ENCODE measurements at regions not wholly inside any gene's neighbourhood (a gene's known extent, or its start where the extent isn't known, plus 50 kb on each side); places are given as distances from the start of the nearest gene placed in this dataset.
"Not testable (repeated sequence)": the region's sequence is repeated elsewhere in the genome, so short reads cannot be mapped to it uniquely, and the experiment has no call there.

DNA sequence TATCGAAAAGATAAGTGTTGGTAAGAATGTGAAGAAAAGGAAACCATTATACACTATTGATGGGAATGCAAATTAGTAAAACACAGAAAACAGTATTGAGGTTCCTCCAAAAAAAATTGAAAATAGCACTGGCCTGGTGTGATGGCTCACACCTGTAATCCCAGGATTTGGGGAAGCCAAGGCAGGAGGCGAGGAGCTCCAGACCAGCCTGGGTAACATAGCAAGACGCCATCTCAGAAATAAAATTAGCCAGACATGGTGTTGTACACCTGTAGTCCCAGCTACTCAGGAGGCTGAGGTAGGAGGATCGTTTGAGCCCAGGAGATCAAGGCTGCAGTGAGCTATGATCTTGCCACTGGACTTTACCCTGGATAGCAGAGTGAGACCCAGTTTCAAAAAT, 5303.4 kb upstream of the TPTE start:
- not testable (repeated sequence) for TF ChIP-seq EZH2 (IDR thresholded peaks at IDR 0.05; ENCODE audit: borderline replicate concordance, control insufficient read depth, low read depth, low read length); EP300 (IDR thresholded peaks at IDR 0.05; ENCODE audit: borderline replicate concordance in 1 of 2, control insufficient read depth in 1 of 2, low read depth in 2 of 2, low read length in 2 of 2); MYB (IDR thresholded peaks at IDR 0.05; ENCODE audit: borderline replicate concordance, low read depth, low read length); HDGF (IDR thresholded peaks at IDR 0.05); CHD4 (IDR thresholded peaks at IDR 0.05); BHLHE40 (IDR thresholded peaks at IDR 0.05; ENCODE audit: borderline replicate concordance in 1 of 2, low read depth in 2 of 2, low read length in 1 of 2); TCF12 (IDR thresholded peaks at IDR 0.05; ENCODE audit: low read depth, low read length)
- TF ChIP-seq, protein P1, sequence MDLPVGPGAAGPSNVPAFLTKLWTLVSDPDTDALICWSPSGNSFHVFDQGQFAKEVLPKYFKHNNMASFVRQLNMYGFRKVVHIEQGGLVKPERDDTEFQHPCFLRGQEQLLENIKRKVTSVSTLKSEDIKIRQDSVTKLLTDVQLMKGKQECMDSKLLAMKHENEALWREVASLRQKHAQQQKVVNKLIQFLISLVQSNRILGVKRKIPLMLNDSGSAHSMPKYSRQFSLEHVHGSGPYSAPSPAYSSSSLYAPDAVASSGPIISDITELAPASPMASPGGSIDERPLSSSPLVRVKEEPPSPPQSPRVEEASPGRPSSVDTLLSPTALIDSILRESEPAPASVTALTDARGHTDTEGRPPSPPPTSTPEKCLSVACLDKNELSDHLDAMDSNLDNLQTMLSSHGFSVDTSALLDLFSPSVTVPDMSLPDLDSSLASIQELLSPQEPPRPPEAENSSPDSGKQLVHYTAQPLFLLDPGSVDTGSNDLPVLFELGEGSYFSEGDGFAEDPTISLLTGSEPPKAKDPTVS (IDR thresholded peaks at IDR 0.05; ENCODE audit: low read depth, low read length): not testable (repeated sequence)
- TF ChIP-seq, protein P2, sequence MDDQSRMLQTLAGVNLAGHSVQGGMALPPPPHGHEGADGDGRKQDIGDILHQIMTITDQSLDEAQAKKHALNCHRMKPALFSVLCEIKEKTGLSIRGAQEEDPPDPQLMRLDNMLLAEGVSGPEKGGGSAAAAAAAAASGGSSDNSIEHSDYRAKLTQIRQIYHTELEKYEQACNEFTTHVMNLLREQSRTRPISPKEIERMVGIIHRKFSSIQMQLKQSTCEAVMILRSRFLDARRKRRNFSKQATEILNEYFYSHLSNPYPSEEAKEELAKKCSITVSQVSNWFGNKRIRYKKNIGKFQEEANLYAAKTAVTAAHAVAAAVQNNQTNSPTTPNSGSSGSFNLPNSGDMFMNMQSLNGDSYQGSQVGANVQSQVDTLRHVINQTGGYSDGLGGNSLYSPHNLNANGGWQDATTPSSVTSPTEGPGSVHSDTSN (IDR thresholded peaks at IDR 0.05; ENCODE audit: insufficient replicate concordance, low read depth, low read length): not testable (repeated sequence)
- TF ChIP-seq, protein P3, sequence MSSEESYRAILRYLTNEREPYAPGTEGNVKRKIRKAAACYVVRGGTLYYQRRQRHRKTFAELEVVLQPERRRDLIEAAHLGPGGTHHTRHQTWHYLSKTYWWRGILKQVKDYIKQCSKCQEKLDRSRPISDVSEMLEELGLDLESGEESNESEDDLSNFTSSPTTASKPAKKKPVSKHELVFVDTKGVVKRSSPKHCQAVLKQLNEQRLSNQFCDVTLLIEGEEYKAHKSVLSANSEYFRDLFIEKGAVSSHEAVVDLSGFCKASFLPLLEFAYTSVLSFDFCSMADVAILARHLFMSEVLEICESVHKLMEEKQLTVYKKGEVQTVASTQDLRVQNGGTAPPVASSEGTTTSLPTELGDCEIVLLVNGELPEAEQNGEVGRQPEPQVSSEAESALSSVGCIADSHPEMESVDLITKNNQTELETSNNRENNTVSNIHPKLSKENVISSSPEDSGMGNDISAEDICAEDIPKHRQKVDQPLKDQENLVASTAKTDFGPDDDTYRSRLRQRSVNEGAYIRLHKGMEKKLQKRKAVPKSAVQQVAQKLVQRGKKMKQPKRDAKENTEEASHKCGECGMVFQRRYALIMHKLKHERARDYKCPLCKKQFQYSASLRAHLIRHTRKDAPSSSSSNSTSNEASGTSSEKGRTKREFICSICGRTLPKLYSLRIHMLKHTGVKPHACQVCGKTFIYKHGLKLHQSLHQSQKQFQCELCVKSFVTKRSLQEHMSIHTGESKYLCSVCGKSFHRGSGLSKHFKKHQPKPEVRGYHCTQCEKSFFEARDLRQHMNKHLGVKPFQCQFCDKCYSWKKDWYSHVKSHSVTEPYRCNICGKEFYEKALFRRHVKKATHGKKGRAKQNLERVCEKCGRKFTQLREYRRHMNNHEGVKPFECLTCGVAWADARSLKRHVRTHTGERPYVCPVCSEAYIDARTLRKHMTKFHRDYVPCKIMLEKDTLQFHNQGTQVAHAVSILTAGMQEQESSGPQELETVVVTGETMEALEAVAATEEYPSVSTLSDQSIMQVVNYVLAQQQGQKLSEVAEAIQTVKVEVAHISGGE (CRISPR knock-in tag; IDR thresholded peaks at IDR 0.05): not testable (repeated sequence)
- TF ChIP-seq, protein P4, sequence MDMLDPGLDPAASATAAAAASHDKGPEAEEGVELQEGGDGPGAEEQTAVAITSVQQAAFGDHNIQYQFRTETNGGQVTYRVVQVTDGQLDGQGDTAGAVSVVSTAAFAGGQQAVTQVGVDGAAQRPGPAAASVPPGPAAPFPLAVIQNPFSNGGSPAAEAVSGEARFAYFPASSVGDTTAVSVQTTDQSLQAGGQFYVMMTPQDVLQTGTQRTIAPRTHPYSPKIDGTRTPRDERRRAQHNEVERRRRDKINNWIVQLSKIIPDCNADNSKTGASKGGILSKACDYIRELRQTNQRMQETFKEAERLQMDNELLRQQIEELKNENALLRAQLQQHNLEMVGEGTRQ (IDR thresholded peaks at IDR 0.05; ENCODE audit: borderline replicate concordance, low read depth, low read length): not testable (repeated sequence)
